ENCODE measurements at regions not wholly inside any gene's neighbourhood (a gene's known extent, or its start where the extent isn't known, plus 50 kb on each side); places are given as distances from the start of the nearest gene placed in this dataset.

- Histone ChIP-seq H3K27ac (no peak overlapping the region), H3K27me3 (no peaks in the 10 kb centered on the region), H3K4me1 (peaks cover 4% of the 10 kb centered on the region), H3K4me3 (no peak overlapping the region), H3K9me3 (no peaks in the 10 kb centered on the region), H3K36me3 (replicated peaks in 1 of 2; ENCODE audit: insufficient read depth in 1 of 2, low read depth in 2 of 2) (no peaks in the 10 kb centered on the region)
- ATAC-seq (no peak), DNase-seq (no peak)
- WGBS, 2 donors = 80 to 83% methylated on average over 7 of the region's 7 CpGs
- TF ChIP-seq POLR2A (IDR thresholded peaks at IDR 0.05) (no peak), CTCF (IDR thresholded peaks at IDR 0.05) (no peak)
- intact Hi-C loops (cut with DNase I) = no loop called here
These were observed 117.9 kb downstream of the ETAA1 start for GRCh38 chr2:67515056-67515455.

GRCh38 chr2:67515538-67515937, 118.4 kb downstream of the ETAA1 start:
- Histone ChIP-seq H3K9me3 (no peaks in the 10 kb centered on the region), H3K27me3 (no peaks in the 10 kb centered on the region), H3K4me3 (no peak overlapping the region), H3K36me3 (replicated peaks in 1 of 2; ENCODE audit: insufficient read depth in 1 of 2, low read depth in 2 of 2) (no peaks in the 10 kb centered on the region), H3K27ac (no peak overlapping the region), H3K4me1 (peaks cover 4% of the 10 kb centered on the region)
- WGBS, 2 donors = 87 to 100% methylated on average over 1 of the region's 1 CpG
- DNase-seq (no peak), ATAC-seq (no peak)
- TF ChIP-seq POLR2A (IDR thresholded peaks at IDR 0.05) = no peak
- TF ChIP-seq CTCF (IDR thresholded peaks at IDR 0.05) = no peak
- intact Hi-C loops (cut with DNase I) = no loop called here

GRCh38 chr2:67516362-67516761, 119.2 kb downstream of the ETAA1 start:
- intact Hi-C loops (cut with DNase I) = no loop called here
- Histone ChIP-seq H3K27me3 (no peaks in the 10 kb centered on the region), H3K27ac (no peak overlapping the region), H3K36me3 (replicated peaks in 1 of 2; ENCODE audit: insufficient read depth in 1 of 2, low read depth in 2 of 2) (no peaks in the 10 kb centered on the region), H3K4me1 (peaks cover 4% of the 10 kb centered on the region), H3K9me3 (no peaks in the 10 kb centered on the region), H3K4me3 (no peak overlapping the region)
- DNase-seq = no peak
- no peak for ATAC-seq
- WGBS, 2 donors = 67 to 79% methylated on average over 5 of the region's 5 CpGs
- TF ChIP-seq POLR2A (IDR thresholded peaks at IDR 0.05) = no peak
- no peak for TF ChIP-seq CTCF (IDR thresholded peaks at IDR 0.05)

GRCh38 chr2:67516899-67517530, 119.9 kb downstream of the ETAA1 start:
- ATAC-seq (no peak), DNase-seq (peak in 1 of 4 donors; percentile 2)
- H3K4me1 ChIP-seq = peaks cover 4% of the 10 kb centered on the region
- TF ChIP-seq POLR2A (IDR thresholded peaks at IDR 0.05) (no peak), CTCF (IDR thresholded peaks at IDR 0.05) (no peak)
- H3K36me3 ChIP-seq (replicated peaks in 1 of 2; ENCODE audit: insufficient read depth in 1 of 2, low read depth in 2 of 2) = no peaks in the 10 kb centered on the region
- no peak overlapping the region for H3K27ac ChIP-seq
- H3K27me3 ChIP-seq = no peaks in the 10 kb centered on the region
- no peak overlapping the region for H3K4me3 ChIP-seq
- intact Hi-C loops (cut with DNase I) = no loop called here
- 75 to 78% methylated on average over 2 of the region's 2 CpGs for WGBS, 2 donors
- no peaks in the 10 kb centered on the region for H3K9me3 ChIP-seq

- intact Hi-C loops (cut with DNase I) = no loop called here
- Histone ChIP-seq H3K4me1 (no peaks in the 10 kb centered on the region), H3K27ac (no peak overlapping the region), H3K36me3 (replicated peaks in 1 of 2; ENCODE audit: insufficient read depth in 1 of 2, low read depth in 2 of 2) (no peaks in the 10 kb centered on the region), H3K9me3 (no peaks in the 10 kb centered on the region), H3K27me3 (no peaks in the 10 kb centered on the region), H3K4me3 (no peak overlapping the region)
- no peak for DNase-seq
- TF ChIP-seq POLR2A (IDR thresholded peaks at IDR 0.05) (no peak), CTCF (IDR thresholded peaks at IDR 0.05) (no peak)
- ATAC-seq = no peak
- 94 to 95% methylated on average over 1 of the region's 1 CpG for WGBS, 2 donors
These were observed 125.0 kb downstream of the ETAA1 start for GRCh38 chr2:67522148-67522547.

All from body of pancreas (tissue), 4 donors.